ENCODE measurements at regions not wholly inside any gene's neighbourhood (a gene's known extent, or its start where the extent isn't known, plus 50 kb on each side); places are given as distances from the start of the nearest gene placed in this dataset.

DNA sequence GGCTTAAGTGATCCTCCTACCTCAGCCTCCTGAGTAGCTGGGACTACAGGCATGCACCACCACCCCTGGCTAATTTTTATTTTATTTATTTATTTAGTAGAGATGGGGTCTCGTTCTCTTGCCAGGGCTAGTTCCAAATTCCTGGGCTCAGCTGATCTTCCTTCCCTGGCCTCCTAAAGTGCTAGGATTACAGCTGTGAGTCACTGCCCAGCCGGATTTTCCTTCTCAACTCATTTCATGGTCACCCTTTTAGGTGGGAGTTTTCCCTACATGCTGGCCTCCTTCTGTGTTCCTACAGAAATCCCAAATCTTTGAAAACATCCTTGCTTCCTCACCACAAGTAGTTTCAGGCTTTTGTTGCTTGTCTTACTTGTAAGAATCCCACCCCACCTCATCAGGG, 102.1 kb upstream of the SIAH1 start:
- TF ChIP-seq, protein P1, sequence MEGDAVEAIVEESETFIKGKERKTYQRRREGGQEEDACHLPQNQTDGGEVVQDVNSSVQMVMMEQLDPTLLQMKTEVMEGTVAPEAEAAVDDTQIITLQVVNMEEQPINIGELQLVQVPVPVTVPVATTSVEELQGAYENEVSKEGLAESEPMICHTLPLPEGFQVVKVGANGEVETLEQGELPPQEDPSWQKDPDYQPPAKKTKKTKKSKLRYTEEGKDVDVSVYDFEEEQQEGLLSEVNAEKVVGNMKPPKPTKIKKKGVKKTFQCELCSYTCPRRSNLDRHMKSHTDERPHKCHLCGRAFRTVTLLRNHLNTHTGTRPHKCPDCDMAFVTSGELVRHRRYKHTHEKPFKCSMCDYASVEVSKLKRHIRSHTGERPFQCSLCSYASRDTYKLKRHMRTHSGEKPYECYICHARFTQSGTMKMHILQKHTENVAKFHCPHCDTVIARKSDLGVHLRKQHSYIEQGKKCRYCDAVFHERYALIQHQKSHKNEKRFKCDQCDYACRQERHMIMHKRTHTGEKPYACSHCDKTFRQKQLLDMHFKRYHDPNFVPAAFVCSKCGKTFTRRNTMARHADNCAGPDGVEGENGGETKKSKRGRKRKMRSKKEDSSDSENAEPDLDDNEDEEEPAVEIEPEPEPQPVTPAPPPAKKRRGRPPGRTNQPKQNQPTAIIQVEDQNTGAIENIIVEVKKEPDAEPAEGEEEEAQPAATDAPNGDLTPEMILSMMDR (IDR thresholded peaks at IDR 0.05; ENCODE audit: unreplicated experiment in 3 of 3): no peak
- H3K27me3 Mint-ChIP-seq (ENCODE audit: low read depth): peaks cover 10% of the 10 kb centered on the region
- peaks cover 13% of the 10 kb centered on the region for H3K9me3 Mint-ChIP-seq
- H3K4me3 Mint-ChIP-seq: no peak overlapping the region
- H3K36me3 Mint-ChIP-seq (ENCODE audit: low read depth): no peaks in the 10 kb centered on the region
- H3K27ac Mint-ChIP-seq: no peak overlapping the region
- peaks cover 9% of the 10 kb centered on the region for H3K4me1 Mint-ChIP-seq

DNA sequence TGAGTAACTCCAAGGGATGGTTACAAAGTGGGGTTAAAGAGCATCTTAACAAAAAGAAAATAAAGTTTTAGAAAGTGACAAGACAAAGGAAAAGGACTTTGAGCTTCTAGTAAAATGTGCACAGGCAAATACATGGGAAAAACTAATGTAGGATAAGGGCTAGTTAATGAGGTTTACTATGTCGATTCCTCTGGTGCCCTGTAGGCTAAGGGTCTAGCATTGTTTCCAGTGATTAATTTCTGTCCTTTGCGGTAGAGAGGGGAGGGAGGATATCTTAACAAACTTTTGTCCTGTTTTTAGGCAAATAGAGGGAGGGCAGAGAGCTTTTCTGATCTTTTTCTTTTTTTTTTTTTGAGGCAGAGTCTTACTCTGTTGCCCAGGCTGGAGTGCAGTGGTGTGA, 96.6 kb upstream of the SIAH1 start:
- Mint-ChIP-seq H3K27me3 (ENCODE audit: low read depth) (peaks cover 4% of the 10 kb centered on the region), H3K27ac (peak overlapping the region; percentile 2 to 9 (median 6)), H3K4me1 (peaks cover 5% of the 10 kb centered on the region), H3K4me3 (no peak overlapping the region), H3K36me3 (ENCODE audit: low read depth) (no peaks in the 10 kb centered on the region), H3K9me3 (peaks cover 10% of the 10 kb centered on the region)
- TF ChIP-seq, protein P1 (IDR thresholded peaks at IDR 0.05; ENCODE audit: unreplicated experiment in 3 of 3): no peak

DNA sequence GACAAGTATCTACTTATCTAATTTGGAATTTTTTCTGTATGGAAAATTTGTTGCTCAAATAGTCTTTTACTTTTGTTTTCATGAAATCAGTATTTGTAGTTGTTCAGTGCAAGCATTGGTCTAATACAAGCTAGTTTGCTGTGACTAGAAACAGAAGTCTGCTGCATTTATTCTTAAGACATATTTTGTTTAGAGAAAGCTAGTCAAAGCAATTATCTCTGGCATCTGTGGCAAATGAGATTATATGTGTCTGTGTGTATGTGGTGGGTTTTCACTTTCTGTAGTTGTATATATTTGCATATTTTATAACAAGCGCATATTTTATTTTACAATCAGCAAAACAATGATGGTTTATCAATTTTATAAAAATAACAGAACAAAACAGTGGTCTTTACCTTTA, 96.0 kb upstream of the SIAH1 start:
- TF ChIP-seq, protein P1 (IDR thresholded peaks at IDR 0.05; ENCODE audit: unreplicated experiment in 3 of 3): no peak
- H3K9me3 Mint-ChIP-seq: peaks cover 10% of the 10 kb centered on the region
- H3K36me3 Mint-ChIP-seq (ENCODE audit: low read depth): no peaks in the 10 kb centered on the region
- H3K27me3 Mint-ChIP-seq (ENCODE audit: low read depth): peaks cover 3% of the 10 kb centered on the region
- H3K4me1 Mint-ChIP-seq: peaks cover 5% of the 10 kb centered on the region
- no peak overlapping the region for H3K4me3 Mint-ChIP-seq
- H3K27ac Mint-ChIP-seq: peak overlapping the region in 2 of 3 experiments; percentile 2 to 51

DNA sequence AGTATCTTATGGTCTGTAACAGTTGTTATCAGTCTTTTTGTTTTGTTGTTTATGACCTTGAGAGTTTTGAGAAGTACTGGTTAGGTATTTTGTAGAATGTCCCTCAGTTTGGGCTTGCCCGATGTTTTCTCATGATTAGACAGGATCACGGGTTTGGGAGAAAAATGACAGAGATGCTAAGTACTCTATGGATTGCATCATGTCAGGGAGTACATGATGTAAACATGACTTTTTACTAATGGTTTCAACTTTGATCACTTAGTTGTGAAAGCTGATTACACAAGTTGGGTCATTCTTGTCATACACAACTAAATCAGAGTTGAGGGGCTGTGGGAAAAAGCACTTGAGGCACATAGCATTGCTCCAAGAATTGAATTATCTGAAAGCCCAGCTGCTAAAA, 94.7 kb upstream of the SIAH1 start:
- Mint-ChIP-seq H3K4me3 (no peak overlapping the region), H3K36me3 (ENCODE audit: low read depth) (no peaks in the 10 kb centered on the region), H3K4me1 (peaks cover 5% of the 10 kb centered on the region), H3K9me3 (peaks cover 10% of the 10 kb centered on the region), H3K27ac (no peak overlapping the region), H3K27me3 (ENCODE audit: low read depth) (peaks cover 3% of the 10 kb centered on the region)
- TF ChIP-seq, protein P1 (IDR thresholded peaks at IDR 0.05; ENCODE audit: unreplicated experiment in 3 of 3): no peak

DNA sequence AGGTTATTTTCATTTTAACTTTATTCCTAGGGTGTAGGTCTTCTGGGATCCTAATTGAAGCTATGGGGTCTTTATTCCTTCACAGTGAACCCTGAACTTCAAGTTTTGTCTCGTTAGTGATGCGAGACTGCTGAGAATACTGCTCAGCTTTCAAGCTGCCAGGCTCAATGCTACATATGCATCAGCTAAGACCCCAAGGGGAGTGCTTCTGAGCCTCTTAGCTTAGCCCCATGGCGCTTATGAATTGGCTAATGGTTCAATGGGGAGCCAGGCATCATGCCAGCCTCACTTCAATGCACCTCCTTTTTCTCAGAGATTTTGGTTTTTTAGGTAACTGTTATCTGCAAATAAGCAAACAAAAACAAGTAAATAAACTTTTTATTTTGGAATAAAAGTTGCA, 94.1 kb upstream of the SIAH1 start:
- TF ChIP-seq, protein P1 (IDR thresholded peaks at IDR 0.05; ENCODE audit: unreplicated experiment in 3 of 3): no peak
- H3K4me1 Mint-ChIP-seq: peaks cover 5% of the 10 kb centered on the region
- H3K36me3 Mint-ChIP-seq (ENCODE audit: low read depth): no peaks in the 10 kb centered on the region
- H3K27ac Mint-ChIP-seq: no peak overlapping the region
- peaks cover 3% of the 10 kb centered on the region for H3K27me3 Mint-ChIP-seq (ENCODE audit: low read depth)
- H3K9me3 Mint-ChIP-seq: peaks cover 12% of the 10 kb centered on the region
- no peak overlapping the region for H3K4me3 Mint-ChIP-seq

DNA sequence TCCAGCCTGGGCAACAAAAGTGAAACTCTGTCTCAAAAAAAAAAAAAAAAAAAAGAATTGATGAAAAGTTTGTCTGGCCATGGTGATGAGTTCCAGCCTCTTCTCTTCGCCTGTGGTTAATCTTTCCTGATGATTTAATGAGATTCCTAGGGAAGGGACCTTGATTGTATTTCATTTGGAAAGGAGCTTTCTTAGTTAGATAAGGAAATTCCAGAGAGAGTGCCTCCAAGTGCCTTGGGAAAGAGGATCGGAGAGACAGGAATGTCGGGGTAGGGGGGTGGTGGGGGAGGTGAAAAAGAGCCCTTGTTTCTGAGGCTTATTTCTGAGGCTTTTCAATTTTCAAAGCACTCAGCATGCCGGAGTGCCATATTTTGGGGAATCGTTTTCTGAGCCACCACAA, 93.2 kb upstream of the SIAH1 start:
- peaks cover 5% of the 10 kb centered on the region for H3K4me1 Mint-ChIP-seq
- peaks cover 8% of the 10 kb centered on the region for H3K9me3 Mint-ChIP-seq
- H3K27me3 Mint-ChIP-seq (ENCODE audit: low read depth): peaks cover 3% of the 10 kb centered on the region
- no peaks in the 10 kb centered on the region for H3K36me3 Mint-ChIP-seq (ENCODE audit: low read depth)
- no peak overlapping the region for H3K4me3 Mint-ChIP-seq
- H3K27ac Mint-ChIP-seq: peak overlapping the region in 1 of 3 experiments; percentile 45
- TF ChIP-seq, protein P1 (IDR thresholded peaks at IDR 0.05; ENCODE audit: unreplicated experiment in 3 of 3): no peak

Data from nephron (organoid).